Peyer's patch (tissue), 4 donors: ENCODE measurements at regions not wholly inside any gene's neighbourhood (a gene's known extent, or its start where the extent isn't known, plus 50 kb on each side); places are given as distances from the start of the nearest gene placed in this dataset.

Experiments
- DNase-seq, 3 donors: peaks; one replicate each; pipeline ENCODE4 v3.0.0-alpha.2; 2017 to 2019
- H3K27ac ChIP-seq, 4 donors: fragments of 200-600 bp; sonication (generic); one replicate each; pipeline ENCODE4 v1.5.1; 2016 to 2019
- H3K27me3 ChIP-seq, 2 donors: fragments of 200-600 bp; sonication (generic); one replicate each; pipeline ENCODE4 v1.5.1; 2019
- H3K36me3 ChIP-seq, 3 donors: fragments of 200-600 bp; sonication (generic); one replicate each; pipeline ENCODE4 v1.5.1; 2016 to 2019
- H3K4me1 ChIP-seq, 4 donors: fragments of 200-600 bp; sonication (generic); one replicate each; pipeline ENCODE4 v1.5.1; 2016 to 2019
- H3K4me3 ChIP-seq, 4 donors: fragments of 200-600 bp; sonication (generic); 1 replicate in 3 of 4; 2 replicates in 1 of 4; pipeline ENCODE4 v1.5.1; 2016 to 2019; ENCODE audit warnings: mild to moderate bottlenecking in 1 of 4
- H3K9me3 ChIP-seq, 4 donors: fragments of 200-600 bp; sonication (generic); one replicate each; pipeline ENCODE4 v1.5.1; 2016 to 2019; ENCODE audit warnings: mild to moderate bottlenecking in 1 of 4
- CTCF ChIP-seq, 6 experiments: fragments of 450-650 bp in 4 of 6; fragments of 200-600 bp in 2 of 6; sonication (generic) in 1 of 6; IDR thresholded peaks; one replicate each; pipeline ENCODE4 v1.5.1; 2017 to 2019; ENCODE audit warnings: antibody characterized with exemption in 6 of 6, mild to moderate bottlenecking in 3 of 6, moderate library complexity in 1 of 6
- POLR2A ChIP-seq, 2 donors: fragments of 450-650 bp; IDR thresholded peaks; one replicate each; pipeline ENCODE4 v1.5.1; 2017; ENCODE audit warnings: antibody characterized with exemption in 2 of 2, mild to moderate bottlenecking in 2 of 2, moderate library complexity in 2 of 2

GRCh38 chr1:96059276-96059675, 662.3 kb upstream of the PTBP2 start:
- DNase-seq, result no peak
- no peaks in the 10 kb centered on the region for H3K4me1 ChIP-seq
- H3K9me3 ChIP-seq, result no peaks in the 10 kb centered on the region
- H3K27ac ChIP-seq, result no peak overlapping the region
- H3K36me3 ChIP-seq, result no peaks in the 10 kb centered on the region
- H3K4me3 ChIP-seq, result no peak overlapping the region
- TF ChIP-seq POLR2A (IDR thresholded peaks at IDR 0.05) (no peak), CTCF (IDR thresholded peaks at IDR 0.05) (no peak)
- no peaks in the 10 kb centered on the region for H3K27me3 ChIP-seq

DNA sequence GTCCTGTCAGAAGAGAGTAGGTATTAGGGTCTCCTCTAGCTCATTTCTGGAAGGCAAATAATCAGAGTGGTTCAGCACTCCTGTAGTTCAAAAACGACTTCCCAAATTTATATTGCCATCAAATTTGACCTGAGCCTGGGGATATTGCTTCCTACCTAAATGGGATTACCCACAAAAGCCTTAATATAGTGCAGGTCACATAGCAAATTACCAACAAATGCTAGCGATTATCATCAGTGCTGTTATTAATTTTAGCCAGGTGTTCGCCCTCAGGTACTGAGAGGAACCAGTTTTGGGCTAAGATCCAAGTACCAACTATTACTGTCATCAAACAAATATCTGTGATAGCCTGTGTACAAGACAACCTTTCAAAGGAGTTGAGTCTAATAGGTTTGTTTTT, 661.8 kb upstream of the PTBP2 start:
- Histone ChIP-seq H3K4me3 (no peak overlapping the region), H3K27me3 (no peaks in the 10 kb centered on the region), H3K27ac (no peak overlapping the region), H3K4me1 (no peaks in the 10 kb centered on the region), H3K9me3 (no peaks in the 10 kb centered on the region), H3K36me3 (no peaks in the 10 kb centered on the region)
- no peak for TF ChIP-seq CTCF (IDR thresholded peaks at IDR 0.05)
- TF ChIP-seq POLR2A (IDR thresholded peaks at IDR 0.05), result no peak
- DNase-seq, result no peak

DNA sequence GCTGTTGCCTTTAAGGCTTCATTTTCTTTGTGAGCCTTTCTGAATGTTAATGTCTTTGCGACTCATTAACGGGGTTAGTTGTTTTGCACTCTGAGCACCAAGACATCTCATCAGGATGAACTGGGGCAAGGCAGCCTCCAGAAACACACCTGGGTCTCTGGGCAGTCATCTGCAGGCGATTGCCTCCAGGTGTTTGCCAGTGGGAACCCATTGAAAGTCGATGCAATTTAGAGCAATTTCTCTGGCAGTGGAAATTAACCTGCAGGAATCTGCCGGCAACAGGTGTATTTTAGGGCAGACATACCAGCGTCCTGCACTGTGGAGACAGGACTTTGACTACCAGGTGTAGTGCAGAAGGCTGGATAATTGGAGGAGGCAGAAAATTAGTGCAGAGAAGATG, 661.0 kb upstream of the PTBP2 start:
- DNase-seq, result no peak
- Histone ChIP-seq H3K4me1 (no peaks in the 10 kb centered on the region), H3K9me3 (no peaks in the 10 kb centered on the region), H3K4me3 (no peak overlapping the region), H3K36me3 (no peaks in the 10 kb centered on the region), H3K27me3 (no peaks in the 10 kb centered on the region), H3K27ac (no peak overlapping the region)
- TF ChIP-seq POLR2A (IDR thresholded peaks at IDR 0.05), result no peak
- no peak for TF ChIP-seq CTCF (IDR thresholded peaks at IDR 0.05)

- no peaks in the 10 kb centered on the region for H3K36me3 ChIP-seq
- no peaks in the 10 kb centered on the region for H3K27me3 ChIP-seq
- no peaks in the 10 kb centered on the region for H3K4me1 ChIP-seq
- H3K4me3 ChIP-seq, result no peak overlapping the region
- H3K27ac ChIP-seq, result no peak overlapping the region
- DNase-seq, result no peak
- no peak for TF ChIP-seq POLR2A (IDR thresholded peaks at IDR 0.05)
- TF ChIP-seq CTCF (IDR thresholded peaks at IDR 0.05), result no peak
- no peaks in the 10 kb centered on the region for H3K9me3 ChIP-seq
Observed at GRCh38 chr1:96072021-96072420, 649.6 kb upstream of the PTBP2 start.

- DNase-seq, result no peak
- no peaks in the 10 kb centered on the region for H3K9me3 ChIP-seq
- TF ChIP-seq CTCF (IDR thresholded peaks at IDR 0.05), result no peak
- TF ChIP-seq POLR2A (IDR thresholded peaks at IDR 0.05), result no peak
- no peaks in the 10 kb centered on the region for H3K4me1 ChIP-seq
- H3K27me3 ChIP-seq, result no peaks in the 10 kb centered on the region
- H3K27ac ChIP-seq, result no peak overlapping the region
- no peak overlapping the region for H3K4me3 ChIP-seq
- no peaks in the 10 kb centered on the region for H3K36me3 ChIP-seq
Observed at GRCh38 chr1:96073100-96073499, 648.5 kb upstream of the PTBP2 start.

DNA sequence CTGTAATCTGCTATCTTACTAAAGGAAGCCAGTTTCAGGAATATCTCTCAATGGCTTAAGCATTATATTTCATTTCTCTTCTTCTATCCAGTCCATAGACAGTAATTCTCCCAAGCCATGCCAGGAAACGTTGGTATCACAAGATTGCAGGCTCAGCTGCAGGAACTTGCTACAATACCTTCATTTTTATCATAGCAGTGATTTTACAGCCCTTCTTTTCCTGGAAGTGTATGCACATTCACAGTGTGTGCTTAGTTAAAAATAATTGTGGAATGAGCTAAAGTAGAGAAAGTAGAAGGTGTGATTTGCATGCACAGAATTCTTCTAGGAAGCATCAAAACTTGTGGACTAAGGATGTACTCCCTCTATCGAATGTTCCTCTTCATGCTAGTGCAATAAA, 647.2 kb upstream of the PTBP2 start:
- H3K27ac ChIP-seq, result no peak overlapping the region
- TF ChIP-seq POLR2A (IDR thresholded peaks at IDR 0.05), result no peak
- TF ChIP-seq CTCF (IDR thresholded peaks at IDR 0.05), result no peak
- H3K27me3 ChIP-seq, result no peaks in the 10 kb centered on the region
- no peak overlapping the region for H3K4me3 ChIP-seq
- H3K4me1 ChIP-seq, result no peaks in the 10 kb centered on the region
- H3K36me3 ChIP-seq, result no peaks in the 10 kb centered on the region
- no peaks in the 10 kb centered on the region for H3K9me3 ChIP-seq
- no peak for DNase-seq
